ENCODE measurements at regions not wholly inside any gene's neighbourhood (a gene's known extent, or its start where the extent isn't known, plus 50 kb on each side); places are given as distances from the start of the nearest gene placed in this dataset.

DNA sequence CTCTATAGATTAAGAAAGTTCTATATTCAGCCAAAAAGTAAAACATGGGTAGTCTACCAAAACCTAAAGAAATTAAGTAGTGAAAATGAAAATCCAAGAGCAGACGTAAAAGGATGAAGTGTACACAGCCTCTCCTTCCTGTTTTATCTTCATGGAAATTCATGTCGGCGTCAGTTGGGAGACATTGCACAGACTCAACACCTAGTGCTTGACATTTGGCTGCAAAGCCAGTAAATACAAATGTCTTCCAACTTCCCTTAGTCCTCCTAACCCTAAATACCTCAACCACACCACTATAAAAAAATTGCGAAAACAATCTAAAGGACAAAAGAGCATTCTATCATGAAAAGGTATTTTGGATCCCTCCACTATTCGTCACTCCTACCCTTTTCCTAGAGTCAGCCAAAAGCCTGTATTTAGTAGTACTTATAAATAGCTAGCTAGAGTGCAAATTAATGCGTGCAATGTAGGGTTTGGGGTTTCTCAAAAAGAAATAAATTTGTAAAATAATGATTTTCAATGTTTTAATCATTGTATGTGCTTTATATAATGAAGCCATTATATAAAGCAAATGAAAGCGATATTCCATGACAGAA, 56.4 kb upstream of the TRPC4 start:
- DNase-seq: no peak

DNA sequence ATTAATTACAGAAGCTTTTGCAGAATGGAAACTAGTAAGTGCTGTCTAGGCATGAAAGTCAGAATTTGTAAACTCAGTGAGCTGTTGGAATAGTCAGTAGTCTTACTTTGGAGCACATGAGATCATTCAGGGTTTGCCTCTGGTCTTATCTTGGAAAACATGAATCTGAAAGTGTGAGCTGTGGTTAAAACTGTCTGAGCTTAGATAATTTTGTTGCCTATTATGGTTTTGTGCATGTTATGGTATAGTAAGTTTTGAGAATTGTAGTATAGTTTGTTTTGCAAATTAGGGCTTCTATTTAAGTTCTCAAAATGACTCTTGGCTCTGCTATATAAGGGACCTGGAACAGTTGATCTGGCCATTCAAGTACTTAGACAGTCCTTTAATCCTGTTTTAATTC, 53.7 kb upstream of the TRPC4 start:
- no peak for DNase-seq

- no peak for DNase-seq
Observed at GRCh38 chr13:37919329-37919880, 49.8 kb upstream of the TRPC4 start.
